ENCODE measurements at regions not wholly inside any gene's neighbourhood (a gene's known extent, or its start where the extent isn't known, plus 50 kb on each side); places are given as distances from the start of the nearest gene placed in this dataset.

GRCh38 chr10:121099181-121099580 is 248.0 kb downstream of the WDR11 start:
- Histone ChIP-seq H3K9me3 (ENCODE audit: low read length) (no peaks in the 10 kb centered on the region), H3K9ac (ENCODE audit: low read length) (no peak overlapping the region), H3K4me1 (ENCODE audit: insufficient read depth, low read length, severe bottlenecking) (no peaks in the 10 kb centered on the region), H3K4me2 (ENCODE audit: low read length) (no peak overlapping the region), H3K9me2 (ENCODE audit: low read depth, low read length) (no peaks in the 10 kb centered on the region), H4K20me1 (ENCODE audit: insufficient read depth, low read length) (no peaks in the 10 kb centered on the region), H3K27ac (ENCODE audit: low read depth, low read length, poor library complexity, severe bottlenecking) (no peak overlapping the region), H3F3A (ENCODE audit: insufficient read depth, low read length) (no peaks in the 10 kb centered on the region), H2AFZ (ENCODE audit: low read length) (no peak overlapping the region), H3K27me3 (ENCODE audit: insufficient read depth, low read length) (no peaks in the 10 kb centered on the region), H3K36me3 (ENCODE audit: insufficient read depth, low read length) (no peaks in the 10 kb centered on the region), H3K79me2 (ENCODE audit: insufficient read depth, low read length) (no peaks in the 10 kb centered on the region), H3K4me3 (ENCODE audit: low read depth, low read length, poor library complexity, severe bottlenecking) (no peak overlapping the region)
- TF ChIP-seq CTCF (IDR thresholded peaks at IDR 0.05; ENCODE audit: low read length), result no peak
- TF ChIP-seq EZH2 (IDR thresholded peaks at IDR 0.05; ENCODE audit: borderline replicate concordance, low read length), result no peak

GRCh38 chr10:121099592-121099991 is 248.4 kb downstream of the WDR11 start:
- Histone ChIP-seq H3K4me3 (ENCODE audit: low read depth, low read length, poor library complexity, severe bottlenecking) (no peak overlapping the region), H3K9me2 (ENCODE audit: low read depth, low read length) (no peaks in the 10 kb centered on the region), H3K27ac (ENCODE audit: low read depth, low read length, poor library complexity, severe bottlenecking) (no peak overlapping the region), H3K36me3 (ENCODE audit: insufficient read depth, low read length) (no peaks in the 10 kb centered on the region), H3K4me2 (ENCODE audit: low read length) (no peak overlapping the region), H3K27me3 (ENCODE audit: insufficient read depth, low read length) (no peaks in the 10 kb centered on the region), H3K4me1 (ENCODE audit: insufficient read depth, low read length, severe bottlenecking) (no peaks in the 10 kb centered on the region), H3K9ac (ENCODE audit: low read length) (no peak overlapping the region), H3K9me3 (ENCODE audit: low read length) (no peaks in the 10 kb centered on the region), H4K20me1 (ENCODE audit: insufficient read depth, low read length) (no peaks in the 10 kb centered on the region), H3K79me2 (ENCODE audit: insufficient read depth, low read length) (no peaks in the 10 kb centered on the region), H2AFZ (ENCODE audit: low read length) (no peak overlapping the region), H3F3A (ENCODE audit: insufficient read depth, low read length) (no peaks in the 10 kb centered on the region)
- TF ChIP-seq CTCF (IDR thresholded peaks at IDR 0.05; ENCODE audit: low read length) (no peak), EZH2 (IDR thresholded peaks at IDR 0.05; ENCODE audit: borderline replicate concordance, low read length) (no peak)

- Histone ChIP-seq H4K20me1 (ENCODE audit: insufficient read depth, low read length) (no peaks in the 10 kb centered on the region), H3K4me2 (ENCODE audit: low read length) (no peak overlapping the region), H3F3A (ENCODE audit: insufficient read depth, low read length) (no peaks in the 10 kb centered on the region), H3K9ac (ENCODE audit: low read length) (no peak overlapping the region), H3K36me3 (ENCODE audit: insufficient read depth, low read length) (no peaks in the 10 kb centered on the region), H3K9me3 (ENCODE audit: low read length) (no peaks in the 10 kb centered on the region), H2AFZ (ENCODE audit: low read length) (no peak overlapping the region), H3K27me3 (ENCODE audit: insufficient read depth, low read length) (no peaks in the 10 kb centered on the region), H3K4me1 (ENCODE audit: insufficient read depth, low read length, severe bottlenecking) (no peaks in the 10 kb centered on the region), H3K27ac (ENCODE audit: low read depth, low read length, poor library complexity, severe bottlenecking) (no peak overlapping the region), H3K4me3 (ENCODE audit: low read depth, low read length, poor library complexity, severe bottlenecking) (no peak overlapping the region), H3K9me2 (ENCODE audit: low read depth, low read length) (no peaks in the 10 kb centered on the region), H3K79me2 (ENCODE audit: insufficient read depth, low read length) (no peaks in the 10 kb centered on the region)
- TF ChIP-seq CTCF (IDR thresholded peaks at IDR 0.05; ENCODE audit: low read length) (no peak), EZH2 (IDR thresholded peaks at IDR 0.05; ENCODE audit: borderline replicate concordance, low read length) (no peak)
Measured at GRCh38 chr10:121101561-121101960, 250.4 kb downstream of the WDR11 start.
